Kidney tubule cell (primary cell): ENCODE measurements at regions not wholly inside any gene's neighbourhood (a gene's known extent, or its start where the extent isn't known, plus 50 kb on each side); places are given as distances from the start of the nearest gene placed in this dataset.

Experiments used
- DNase-seq: peaks from one replicate; pipeline ENCODE4 v3.0.0-alpha.2; 2018; ENCODE audit warnings: low spot score

DNA sequence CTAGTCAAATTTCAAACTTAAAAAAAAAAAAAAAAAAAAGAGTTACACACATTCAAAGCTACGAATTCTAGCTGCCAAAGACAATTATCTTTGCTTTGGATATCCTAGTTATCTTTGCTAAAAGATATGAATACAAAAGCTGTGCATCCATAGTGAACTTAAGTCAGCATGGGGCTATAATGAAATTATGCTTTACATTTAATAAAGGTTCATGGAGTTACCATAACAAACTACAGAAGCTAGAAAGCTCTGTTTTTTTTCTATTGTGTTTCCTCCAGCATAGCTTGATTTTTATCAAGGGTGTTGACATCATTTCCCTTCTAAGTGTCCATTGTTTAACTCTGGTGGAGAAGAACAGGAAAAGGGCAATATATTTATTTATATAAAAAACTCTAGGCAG is 234.1 kb downstream of the ANKRD50 start:
- no peak for DNase-seq

DNA sequence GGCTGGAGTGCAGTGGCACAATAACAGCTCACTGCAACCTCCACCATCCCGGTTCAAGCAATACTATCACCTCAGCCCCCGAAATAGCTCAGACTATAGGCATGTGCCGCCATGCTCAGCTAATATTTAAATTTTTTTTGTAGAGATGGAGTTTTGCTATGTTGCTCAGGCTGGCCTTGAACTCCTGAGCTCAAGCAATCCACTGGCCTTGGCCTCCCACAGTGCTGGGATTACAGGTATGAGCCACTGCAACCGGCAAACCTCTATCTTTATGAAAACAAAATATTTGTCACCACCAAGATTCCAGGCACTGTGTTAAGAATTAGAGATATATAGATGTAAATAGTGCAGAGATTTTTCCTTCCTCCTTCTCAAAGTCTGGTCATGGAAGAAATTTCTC is 232.5 kb downstream of the ANKRD50 start:
- DNase-seq = no peak

DNA sequence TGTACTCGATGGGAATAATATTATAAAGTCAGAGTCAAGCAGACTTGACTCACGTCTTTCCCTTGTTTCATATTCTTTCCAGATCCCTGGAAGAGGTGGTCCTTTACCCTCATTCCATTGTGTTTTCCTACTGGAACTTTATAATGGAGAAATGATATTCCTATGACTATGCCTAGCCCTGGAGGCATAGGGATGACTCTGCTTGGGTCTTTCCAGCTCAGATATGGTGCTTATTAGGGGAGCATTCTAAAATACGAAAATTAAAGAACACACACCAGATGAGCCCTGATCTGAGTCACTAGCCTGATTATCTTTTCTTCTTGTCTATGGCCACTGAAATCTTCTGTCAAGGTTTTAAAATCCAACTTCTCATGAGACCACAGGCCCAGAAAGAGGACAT is 231.4 kb downstream of the ANKRD50 start:
- DNase-seq = no peak

DNA sequence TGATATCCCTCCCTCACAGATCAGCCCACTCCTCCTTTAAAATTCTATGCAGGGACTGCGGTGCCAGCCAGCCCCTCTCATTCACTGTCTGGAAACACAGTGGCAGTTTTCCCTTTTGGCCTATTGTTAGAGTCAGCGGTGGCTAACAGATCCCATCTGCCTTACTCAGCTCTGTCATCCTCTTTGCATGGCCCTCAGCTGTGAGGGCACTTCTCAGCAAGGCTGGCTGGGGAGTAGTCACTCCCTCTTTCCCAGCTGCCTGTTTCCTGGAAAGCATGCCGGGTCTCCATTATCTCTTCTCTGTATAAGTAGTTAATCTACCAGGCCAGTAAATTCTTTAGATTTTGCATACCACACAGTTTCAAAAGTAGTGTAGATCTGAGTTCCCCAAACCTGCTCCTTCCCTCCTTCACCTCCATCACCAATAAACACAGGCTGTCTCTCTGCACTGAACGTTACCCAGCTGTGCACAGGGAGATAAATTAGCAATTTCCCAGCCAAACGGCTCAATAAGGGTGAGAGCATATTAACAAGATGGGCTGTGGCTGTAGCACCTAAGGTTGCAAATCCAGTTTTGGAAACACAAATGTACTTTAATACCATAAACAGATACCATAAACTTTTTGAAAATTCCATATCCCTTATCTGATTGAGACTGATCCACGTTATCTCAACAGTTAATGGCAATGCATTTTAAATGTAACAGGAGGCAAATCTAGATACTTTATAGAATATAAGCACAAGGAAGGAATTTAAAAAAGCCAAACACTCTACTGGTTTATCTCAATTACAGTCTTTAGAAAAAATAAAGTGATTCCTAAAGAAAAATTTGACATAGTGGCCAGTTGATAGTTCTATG is 229.3 kb downstream of the ANKRD50 start:
- no peak for DNase-seq

DNA sequence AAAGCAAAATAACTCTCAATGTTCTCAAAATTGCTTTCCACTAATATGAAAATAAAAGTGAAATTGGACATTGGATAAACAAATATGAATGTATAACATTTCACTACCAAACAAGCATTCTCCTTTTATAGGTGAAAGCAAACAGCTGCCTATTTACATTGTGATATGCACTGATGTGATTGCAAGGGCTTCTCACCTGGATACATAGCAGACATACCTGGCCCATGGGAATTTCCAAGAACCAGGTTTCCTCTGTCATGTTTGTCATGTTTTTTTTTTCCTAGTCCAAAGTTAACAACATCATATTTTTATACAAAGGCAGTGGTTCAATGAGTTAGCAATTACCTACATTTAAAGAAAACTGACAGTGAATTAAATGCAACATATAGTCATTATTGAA is 228.5 kb downstream of the ANKRD50 start:
- no peak for DNase-seq

DNA sequence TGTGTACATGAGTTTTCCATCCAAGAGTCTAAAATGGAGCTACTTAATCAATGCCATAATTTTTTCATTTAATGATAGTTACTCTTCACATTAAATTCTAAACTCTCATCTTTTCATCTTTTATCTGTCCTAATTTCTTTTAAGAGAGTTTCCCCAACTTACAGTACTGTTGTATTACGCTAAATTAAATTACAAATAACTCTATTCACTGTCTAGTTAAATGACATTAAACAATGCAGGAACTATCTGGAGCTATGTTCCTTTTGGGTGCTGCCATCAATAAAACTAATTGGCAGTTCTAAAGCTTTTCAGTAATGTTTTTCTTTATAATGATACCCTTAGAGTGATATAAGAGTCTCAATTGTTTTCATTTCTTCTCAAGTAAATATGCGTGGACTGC is 227.6 kb downstream of the ANKRD50 start:
- no peak for DNase-seq

DNA sequence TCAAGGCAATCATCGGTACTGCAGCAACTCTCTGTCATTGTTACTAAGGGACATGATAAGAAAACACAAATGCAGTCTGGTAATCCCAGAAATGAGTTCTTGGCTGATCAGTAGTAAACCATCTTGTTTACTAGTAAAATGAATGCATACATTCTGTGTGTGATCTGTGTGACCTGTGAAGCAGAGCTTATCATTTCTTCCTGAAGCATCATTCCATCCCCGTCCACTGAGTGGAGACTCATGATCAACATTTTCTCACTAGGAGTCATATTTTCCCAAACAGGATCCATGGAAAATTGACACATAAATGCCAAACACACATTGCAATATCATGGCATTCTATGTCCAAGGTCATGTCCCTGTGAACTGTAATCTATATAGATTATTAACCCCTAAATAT is 226.1 kb downstream of the ANKRD50 start:
- no peak for DNase-seq

DNA sequence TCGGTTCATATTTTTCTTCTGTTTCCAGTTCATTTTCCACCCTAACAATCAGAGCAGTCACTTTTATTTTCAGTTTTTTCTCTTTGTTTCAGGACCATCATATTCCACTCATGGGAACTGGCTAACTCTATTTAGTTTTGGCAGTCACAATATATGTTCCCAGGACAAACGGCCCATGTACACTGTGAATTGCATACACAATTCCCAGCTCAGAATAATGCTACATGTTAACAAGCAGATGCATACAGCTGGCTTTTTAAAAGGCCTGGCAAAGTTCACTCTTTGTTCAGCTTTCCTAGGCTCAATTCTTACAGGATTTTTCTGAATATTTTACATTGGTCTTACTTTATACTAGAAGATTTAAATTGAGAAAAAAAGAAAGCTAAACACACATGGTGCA is 224.9 kb downstream of the ANKRD50 start:
- no peak for DNase-seq

DNA sequence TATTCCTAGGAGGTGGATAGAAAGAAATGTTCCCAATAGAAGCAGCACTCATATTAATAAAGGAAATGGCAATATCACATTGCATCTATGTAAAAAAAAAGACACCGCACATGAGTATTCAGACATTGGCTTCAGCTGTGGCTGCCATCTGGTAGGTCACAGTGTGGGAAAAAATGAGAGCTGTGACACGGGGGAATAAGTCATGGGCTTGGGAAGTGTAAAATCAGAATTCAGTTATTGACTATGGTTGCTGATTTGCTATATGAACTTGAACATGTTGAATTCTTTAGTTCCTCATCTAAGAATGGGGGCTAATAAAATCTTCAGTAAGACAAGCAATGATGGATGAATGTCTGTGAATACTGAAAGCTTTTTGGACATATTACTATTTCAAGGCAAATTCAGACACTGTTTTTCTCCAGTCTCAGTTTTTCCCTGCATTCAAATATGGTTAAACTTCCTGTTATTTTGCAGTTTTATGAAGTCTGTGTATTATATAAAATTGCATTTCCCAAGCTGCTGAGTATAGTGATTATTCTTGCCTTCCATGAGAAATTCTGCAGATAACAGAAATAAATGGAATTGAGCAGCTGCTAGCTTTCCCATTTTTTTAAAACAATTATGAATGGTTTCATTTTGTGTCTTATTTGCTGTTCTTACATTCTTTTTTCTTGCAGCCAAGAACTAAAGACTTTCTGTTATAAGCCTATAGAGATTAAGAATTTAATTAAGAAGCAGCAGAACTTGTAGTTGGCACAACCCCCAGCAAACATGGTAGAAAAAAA is 221.0 kb downstream of the ANKRD50 start:
- no peak for DNase-seq

DNA sequence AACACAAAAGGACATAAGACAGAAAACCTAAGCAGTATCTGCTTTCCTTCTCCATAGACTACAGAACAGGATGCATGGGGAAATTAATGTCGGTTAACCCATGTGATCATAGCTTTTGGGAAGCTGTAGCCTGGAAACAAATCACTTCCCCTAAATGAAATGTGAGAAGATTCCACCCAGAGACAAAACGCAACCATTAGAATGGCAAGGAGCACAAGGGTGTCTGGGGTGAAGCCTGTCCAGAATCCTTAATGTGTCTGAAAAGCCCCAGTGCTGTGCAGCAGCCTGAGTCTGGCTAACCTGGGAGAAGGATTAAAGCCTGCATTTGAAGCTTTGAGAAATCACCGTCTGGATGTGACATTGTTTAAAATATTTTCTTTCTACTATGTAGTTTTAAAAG is 213.3 kb downstream of the ANKRD50 start:
- no peak for DNase-seq

DNA sequence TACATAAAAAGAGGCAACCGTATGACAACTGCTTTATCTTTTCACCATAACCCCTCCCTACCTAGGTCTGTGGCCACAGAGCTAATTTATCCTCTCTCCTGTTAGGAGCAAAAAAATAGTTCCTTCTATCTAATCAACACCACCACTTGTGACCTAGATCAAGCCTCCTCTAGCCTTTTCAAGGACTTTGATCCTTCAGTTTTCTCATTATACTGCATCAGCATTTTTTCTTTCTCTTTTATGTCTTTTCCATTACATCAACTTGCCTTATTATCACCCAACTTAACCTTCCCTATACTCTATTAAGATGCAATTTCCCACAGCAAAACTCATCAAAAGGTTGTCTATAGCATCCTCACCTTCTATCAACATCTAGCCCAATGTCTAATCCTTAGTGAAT is 211.0 kb downstream of the ANKRD50 start:
- DNase-seq = no peak

DNA sequence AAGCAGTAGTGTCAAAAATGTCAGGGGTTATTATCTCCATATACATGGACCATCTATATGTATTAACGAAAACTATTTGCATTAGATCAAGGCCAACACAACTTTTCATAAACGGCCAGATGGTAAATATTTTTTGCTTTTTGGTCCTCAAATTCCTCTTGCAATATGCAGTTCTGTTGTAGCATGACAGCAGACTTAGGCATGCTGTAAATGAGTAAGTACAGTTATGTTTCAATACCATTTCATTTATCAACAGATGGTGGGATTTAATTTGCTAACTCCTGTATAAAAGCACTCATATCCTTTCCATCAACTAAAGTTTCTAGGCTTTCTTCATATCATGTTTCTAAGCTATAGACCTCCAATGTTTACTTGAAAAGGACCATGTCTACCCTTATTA is 208.1 kb downstream of the ANKRD50 start:
- no peak for DNase-seq

DNA sequence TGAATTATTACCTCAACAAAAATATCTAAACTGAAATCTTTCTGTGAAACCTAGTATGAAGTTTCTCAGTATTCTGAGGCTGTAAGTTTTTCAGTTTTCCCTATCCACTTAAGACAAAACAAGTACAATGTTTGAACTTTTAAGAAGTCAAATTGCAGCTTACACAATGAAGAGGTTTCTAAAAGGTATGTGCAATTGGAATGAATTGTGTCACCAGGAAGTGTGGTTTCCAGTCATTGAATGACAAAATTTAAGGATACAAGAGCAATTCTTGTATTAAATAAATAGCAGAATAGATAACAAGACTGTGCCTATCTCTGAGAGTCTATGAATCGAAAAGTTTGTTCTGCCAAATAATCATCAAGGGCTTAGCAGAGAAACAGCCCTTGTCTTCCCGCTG is 207.3 kb downstream of the ANKRD50 start:
- no peak for DNase-seq

DNA sequence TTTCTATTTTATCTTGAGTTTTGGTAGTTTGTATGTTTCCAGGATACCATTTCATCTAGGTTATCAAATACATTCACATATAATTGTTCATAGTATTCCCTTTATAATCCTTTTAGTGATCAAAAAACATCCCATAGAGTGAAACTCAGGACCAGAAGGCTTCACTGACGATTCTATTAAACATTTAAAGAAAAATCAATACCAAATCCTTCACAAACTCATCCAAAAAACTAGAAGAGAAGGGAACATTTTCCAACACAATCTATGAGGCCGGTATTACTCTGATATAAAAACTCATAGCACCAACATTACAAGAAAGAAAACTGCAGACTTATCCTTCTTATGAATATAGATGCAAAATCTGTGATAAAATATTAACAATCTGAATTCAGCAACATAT is 203.4 kb downstream of the ANKRD50 start:
- no peak for DNase-seq

DNA sequence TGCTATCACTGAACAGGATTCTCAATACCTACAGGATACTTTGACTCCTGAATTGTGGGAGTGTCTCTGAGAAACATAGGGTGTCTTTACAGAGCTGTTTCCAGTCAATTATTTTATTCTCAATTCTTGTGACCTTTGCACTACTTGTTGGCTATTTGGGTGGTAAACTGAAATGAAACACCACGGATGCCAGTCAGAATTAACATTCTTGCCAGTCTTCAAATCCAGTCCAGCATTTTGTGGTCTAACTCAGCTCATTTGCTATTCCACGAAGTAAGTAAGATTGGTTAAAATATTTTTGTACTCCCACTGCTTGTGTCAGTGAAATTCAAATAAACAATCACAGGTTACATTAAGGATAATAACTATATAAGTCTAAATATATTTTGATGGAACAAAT is 197.9 kb downstream of the ANKRD50 start:
- DNase-seq = no peak

DNA sequence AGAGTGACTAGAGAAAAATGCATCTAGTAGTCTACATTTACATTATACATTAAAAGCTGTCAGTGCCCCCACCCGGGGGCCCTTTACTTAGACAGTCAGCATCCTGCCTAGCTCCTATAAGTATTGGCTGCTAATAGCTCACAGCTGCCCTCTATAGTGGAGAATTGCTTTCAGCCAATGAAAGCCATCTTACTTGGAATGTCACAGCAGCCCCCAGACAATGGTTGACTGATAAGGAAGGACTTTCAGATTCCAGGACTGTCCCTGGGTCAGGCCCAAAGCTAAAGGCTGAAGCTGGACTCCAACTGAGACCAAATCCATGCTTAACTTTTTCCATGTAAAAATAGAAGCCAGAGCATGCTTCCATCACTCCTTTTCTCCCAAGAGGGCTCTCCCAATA is 196.9 kb downstream of the ANKRD50 start:
- no peak for DNase-seq

DNA sequence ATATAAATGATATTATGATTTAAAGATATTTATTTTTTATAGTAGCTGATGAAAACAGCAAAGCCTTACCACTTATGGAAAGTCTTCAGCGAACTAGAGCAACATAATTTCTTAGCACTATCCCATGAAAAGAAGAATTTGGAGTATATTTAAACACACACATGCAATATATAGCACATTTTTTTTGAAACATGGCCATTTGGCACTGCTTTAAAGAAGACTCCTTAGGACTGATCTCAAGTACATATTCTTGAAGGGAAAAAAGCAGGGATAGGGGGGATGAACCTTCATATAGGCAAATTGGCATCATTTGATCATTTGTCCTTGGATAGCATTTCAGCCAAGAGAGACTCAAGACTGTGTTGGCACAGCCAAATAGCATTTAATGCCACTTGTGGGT is 193.3 kb downstream of the ANKRD50 start:
- no peak for DNase-seq

DNA sequence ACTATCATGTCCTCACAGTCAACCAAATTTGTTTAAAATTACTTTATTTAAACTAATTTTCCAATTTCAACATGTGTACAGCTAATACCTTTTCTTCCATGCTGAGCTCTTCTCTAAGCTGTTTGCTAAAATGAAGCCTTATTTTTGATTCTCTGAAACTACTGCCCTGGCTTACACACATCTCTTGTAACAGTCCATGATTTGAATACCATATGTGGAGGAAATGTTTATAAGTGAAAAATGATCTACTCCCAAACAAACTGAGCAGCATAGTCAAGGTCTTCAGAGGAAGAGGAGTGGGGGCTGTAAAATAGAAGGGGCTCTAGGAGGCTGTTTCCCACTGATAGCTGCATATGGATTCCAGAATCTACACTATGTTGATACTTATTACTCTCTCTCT is 188.7 kb downstream of the ANKRD50 start:
- DNase-seq = no peak

DNA sequence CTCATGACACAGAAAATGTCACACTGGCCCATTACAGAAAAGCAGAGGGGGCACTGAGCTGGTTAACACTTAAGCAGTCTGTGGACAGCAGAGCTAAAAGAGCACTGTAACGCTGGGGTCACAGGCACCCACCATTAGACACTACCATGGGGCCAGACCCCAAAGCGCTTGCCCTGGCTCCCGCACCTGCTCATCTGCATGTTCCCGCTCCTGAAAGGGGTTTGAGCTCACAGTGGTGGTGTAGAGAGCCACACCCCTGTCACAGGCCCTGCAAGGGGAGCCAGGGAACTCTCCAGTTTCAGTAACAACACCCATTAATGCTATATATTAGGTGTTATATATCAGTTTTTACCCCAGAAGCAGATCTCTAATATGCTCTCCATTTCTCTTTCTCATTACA is 187.0 kb downstream of the ANKRD50 start:
- no peak for DNase-seq

DNA sequence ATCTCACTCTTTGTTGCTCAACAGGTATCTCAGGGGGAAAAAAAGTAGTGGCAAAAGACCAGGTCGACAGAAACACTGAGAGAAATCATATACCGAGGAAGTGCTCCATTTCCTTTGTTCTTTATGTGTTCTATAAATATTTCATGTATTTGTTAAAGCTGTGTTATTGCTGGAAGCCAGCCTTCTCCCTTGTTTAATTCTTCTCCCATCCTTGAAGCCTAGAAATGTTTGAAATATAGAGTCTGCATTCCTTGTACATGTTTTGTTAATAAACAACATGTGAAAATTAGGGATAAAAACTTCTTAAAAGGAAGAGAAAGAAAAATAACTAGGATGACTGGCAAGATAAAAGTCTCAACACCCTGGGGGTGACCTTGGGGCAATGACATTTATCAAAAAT is 186.2 kb downstream of the ANKRD50 start:
- DNase-seq = no peak

DNA sequence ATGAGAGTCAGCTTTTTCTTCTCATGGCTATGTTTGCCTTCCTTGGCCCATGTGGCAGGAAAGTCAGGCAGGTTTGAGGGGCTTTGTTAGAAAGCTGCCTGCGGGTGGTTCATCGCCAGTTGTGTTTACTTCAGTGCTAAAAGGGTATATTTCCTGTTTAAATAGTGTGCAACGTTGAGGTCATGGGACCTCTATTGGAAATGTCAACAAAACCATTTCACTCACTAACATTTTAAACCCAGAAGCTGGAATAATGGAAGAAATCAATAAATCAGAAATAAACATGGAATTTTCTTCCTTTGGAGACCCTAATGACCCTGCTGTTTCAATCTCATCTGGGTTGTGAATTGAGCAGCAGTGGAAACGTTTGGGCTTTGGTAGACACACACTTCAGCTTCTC is 185.8 kb downstream of the ANKRD50 start:
- no peak for DNase-seq

DNA sequence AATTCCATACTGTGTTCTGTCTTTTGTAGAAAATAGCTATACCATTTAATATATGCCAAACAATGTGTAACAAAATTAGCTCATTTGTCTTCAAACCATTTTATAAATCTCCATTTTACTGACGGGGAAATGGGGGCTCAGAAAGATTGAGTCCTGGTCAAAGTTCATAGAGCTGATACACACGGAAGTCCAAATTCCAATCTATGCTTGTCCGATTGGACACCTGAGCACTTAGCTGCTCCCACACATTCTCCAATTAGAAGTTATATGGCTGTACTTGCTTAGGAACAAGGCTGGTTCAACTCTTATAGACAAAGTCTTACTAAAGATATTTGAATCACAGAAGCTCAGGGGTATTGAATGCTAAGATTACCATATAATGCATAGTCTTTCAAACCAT is 185.2 kb downstream of the ANKRD50 start:
- no peak for DNase-seq

DNA sequence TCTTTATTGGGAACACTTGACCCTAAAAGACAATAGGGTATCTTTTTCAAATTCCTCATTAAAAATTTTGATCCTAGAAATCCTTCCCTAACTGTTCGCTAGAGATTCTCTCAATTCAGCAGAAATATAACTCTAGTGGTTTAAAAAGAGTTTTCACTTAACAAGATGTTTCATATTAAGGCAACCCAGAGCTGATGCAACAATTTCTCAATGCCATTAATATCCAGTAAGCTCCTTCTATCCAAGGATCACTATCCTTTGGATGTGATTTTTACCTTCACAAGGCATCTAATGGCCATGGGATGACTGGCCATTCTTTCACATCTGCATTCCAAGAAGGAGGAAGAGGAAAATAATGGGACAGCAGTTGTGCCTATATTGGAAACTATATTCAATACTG is 183.4 kb downstream of the ANKRD50 start:
- no peak for DNase-seq
